Kidney (tissue), 13 donors: ENCODE measurements at regions not wholly inside any gene's neighbourhood (a gene's known extent, or its start where the extent isn't known, plus 50 kb on each side); places are given as distances from the start of the nearest gene placed in this dataset.

Experiments
- DNase-seq, 5 donors: peaks; one replicate each; pipeline ENCODE4 v3.0.0-alpha.2; 2013 to 2020
- FAIRE-seq: peaks from 2 replicates; lab custom pipeline; 2012; peaks lifted over from hg19 to GRCh38; lab: Jason Lieb, UNC
- H3K27ac ChIP-seq, 2 donors: one replicate each; pipeline ENCODE4 v1.7.0; 2013; ENCODE audit warnings: low read depth in 2 of 2, low read length in 2 of 2, inconsistent platforms in 1 of 2
- H3K27me3 ChIP-seq: one replicate; pipeline ENCODE4 v1.7.1; 2013; ENCODE audit warnings: low read length, inconsistent platforms; ENCODE audit not compliant: control insufficient read depth, insufficient read depth
- H3K36me3 ChIP-seq, 3 donors: one replicate each; pipeline versions ENCODE4 v1.7.0 to v1.7.1; 2013; ENCODE audit warnings: low read length in 3 of 3, control low read depth in 1 of 3, inconsistent platforms in 1 of 3; ENCODE audit not compliant: insufficient read depth in 3 of 3, control insufficient read depth in 2 of 3
- H3K4me1 ChIP-seq, 3 donors: one replicate each; pipeline versions ENCODE4 v1.7.0 to v1.7.1; 2013; ENCODE audit warnings: low read length in 3 of 3, inconsistent platforms in 1 of 3, low read depth in 1 of 3; ENCODE audit not compliant: control insufficient read depth in 2 of 3, insufficient read depth in 2 of 3
- H3K4me3 ChIP-seq, 3 donors: one replicate each; pipeline versions ENCODE4 v1.7.0 to v1.8.1; 2013; ENCODE audit warnings: low read length in 3 of 3, control low read depth in 1 of 3, inconsistent platforms in 1 of 3
- H3K9ac ChIP-seq, 3 donors: one replicate each; pipeline versions ENCODE4 v1.7.0 to v1.7.1; 2013; ENCODE audit warnings: low read length in 3 of 3, control low read depth in 1 of 3, inconsistent platforms in 1 of 3
- H3K9me3 ChIP-seq, 3 donors: one replicate each; pipeline versions ENCODE4 v1.7.0 to v1.7.1; 2013; ENCODE audit warnings: low read length in 3 of 3, control low read depth in 1 of 3, inconsistent platforms in 1 of 3; ENCODE audit not compliant: control insufficient read depth in 2 of 3, insufficient read depth in 1 of 3
- intact Hi-C: fragments of 100-400 bp; cut with DNase I; formaldehyde crosslinking; loops from one replicate; pipeline ENCODE4 v1.11.1; 2022
- TF ChIP-seq, protein P1 (sequence below): IDR thresholded peaks from 3 replicates; pipeline ENCODE4 v1.5.1; 2012; ENCODE audit warnings: mild to moderate bottlenecking, moderate library complexity, borderline replicate concordance; ENCODE audit not compliant: insufficient read depth; ENCODE audit errors: extremely low read depth
- donor health status: control.
- donor health status: control.
- donor health status: control.
- donor health status: control.
- donor health status: control.
- donor health status: DM: yes; HTN: yes; CAD: no.
- donor health status: Normal renal cell carcinoma (clear cell type).

DNA sequence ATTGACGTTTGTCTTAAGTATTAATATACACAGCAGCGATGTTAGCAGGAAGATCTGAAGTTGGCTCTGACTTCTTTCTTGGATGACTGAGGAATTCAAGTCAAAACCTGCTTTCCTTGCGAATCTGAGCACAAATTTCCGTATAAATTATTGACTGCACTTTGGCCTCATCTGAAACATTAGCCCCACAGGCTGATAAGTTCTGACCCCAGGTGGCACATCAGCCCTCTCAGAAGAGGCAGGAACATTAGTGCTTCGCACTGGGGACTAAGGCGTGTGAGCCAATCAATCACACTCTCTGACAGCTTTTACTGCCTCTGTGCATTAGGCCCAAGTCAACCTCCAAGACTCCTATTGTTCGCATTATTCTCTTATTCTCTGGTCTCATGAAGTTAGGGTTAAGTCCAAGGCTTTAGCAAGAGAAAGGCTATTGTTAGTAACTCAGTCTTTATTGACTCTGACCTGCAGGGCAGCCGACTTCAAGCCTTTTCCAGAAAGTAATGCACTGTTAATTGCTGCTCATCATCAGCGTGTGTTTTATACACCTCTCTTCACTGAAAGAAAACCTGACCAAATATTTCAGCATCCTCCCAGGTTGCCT lies 84.2 kb downstream of the ZNF608 start:
- DNase-seq (peak in 4 of 5 donors; percentile 75 to 90 (median 82)), FAIRE-seq (no peak)
- Histone ChIP-seq H3K36me3 (no peaks in the 10 kb centered on the region), H3K9me3 (no peaks in the 10 kb centered on the region), H3K9ac (no peak overlapping the region), H3K27me3 (no peaks in the 10 kb centered on the region), H3K27ac (peak overlapping the region; percentile 73 to 92), H3K4me3 (no peak overlapping the region), H3K4me1 (peaks cover 21 to 71% (median 37%) of the 10 kb centered on the region in 3 donors)
- intact Hi-C loops, result no loop called here
- TF ChIP-seq, protein P1, sequence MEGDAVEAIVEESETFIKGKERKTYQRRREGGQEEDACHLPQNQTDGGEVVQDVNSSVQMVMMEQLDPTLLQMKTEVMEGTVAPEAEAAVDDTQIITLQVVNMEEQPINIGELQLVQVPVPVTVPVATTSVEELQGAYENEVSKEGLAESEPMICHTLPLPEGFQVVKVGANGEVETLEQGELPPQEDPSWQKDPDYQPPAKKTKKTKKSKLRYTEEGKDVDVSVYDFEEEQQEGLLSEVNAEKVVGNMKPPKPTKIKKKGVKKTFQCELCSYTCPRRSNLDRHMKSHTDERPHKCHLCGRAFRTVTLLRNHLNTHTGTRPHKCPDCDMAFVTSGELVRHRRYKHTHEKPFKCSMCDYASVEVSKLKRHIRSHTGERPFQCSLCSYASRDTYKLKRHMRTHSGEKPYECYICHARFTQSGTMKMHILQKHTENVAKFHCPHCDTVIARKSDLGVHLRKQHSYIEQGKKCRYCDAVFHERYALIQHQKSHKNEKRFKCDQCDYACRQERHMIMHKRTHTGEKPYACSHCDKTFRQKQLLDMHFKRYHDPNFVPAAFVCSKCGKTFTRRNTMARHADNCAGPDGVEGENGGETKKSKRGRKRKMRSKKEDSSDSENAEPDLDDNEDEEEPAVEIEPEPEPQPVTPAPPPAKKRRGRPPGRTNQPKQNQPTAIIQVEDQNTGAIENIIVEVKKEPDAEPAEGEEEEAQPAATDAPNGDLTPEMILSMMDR, result no peak

DNA sequence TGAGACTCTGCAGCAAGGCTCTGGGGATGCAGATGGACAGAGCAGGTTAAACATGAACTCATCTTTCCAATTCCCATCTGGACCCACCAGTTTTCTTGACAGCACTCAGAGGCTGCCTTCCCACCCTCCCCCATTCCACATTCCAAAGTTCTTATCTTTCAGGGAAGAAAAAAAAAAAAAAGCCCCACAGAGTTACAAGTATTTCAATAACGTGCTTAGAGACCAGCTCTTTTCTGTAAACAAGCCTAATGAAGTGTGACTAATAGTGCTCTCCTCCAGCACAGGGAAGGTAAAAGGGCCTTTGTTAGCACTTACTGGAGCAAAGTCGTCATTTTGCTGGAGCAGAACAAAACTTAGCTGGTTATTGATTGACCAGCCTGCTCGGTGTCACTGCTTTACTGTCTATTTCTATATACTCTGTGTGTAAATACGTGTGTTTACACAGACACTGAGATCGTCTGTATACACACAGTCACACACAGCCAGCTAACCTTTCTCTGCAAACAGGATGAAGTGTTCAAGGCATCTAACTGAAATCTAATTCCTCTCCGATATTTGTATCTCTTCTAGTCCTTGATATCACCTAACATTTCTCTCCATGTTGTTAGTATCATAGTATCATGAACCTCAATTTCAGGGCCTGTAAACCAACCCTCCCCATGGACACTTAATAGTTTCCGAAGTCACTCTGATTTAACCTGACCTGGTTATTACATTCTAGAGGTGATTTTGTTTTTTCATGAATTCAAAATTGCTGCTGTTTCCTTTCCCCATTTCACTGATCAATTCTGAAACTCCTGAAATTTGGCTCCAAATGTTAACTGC lies 84.9 kb downstream of the ZNF608 start:
- no peaks in the 10 kb centered on the region for H3K36me3 ChIP-seq
- no peaks in the 10 kb centered on the region for H3K9me3 ChIP-seq
- intact Hi-C loops, result no loop called here
- TF ChIP-seq, protein P1, result no peak
- H3K4me1 ChIP-seq, result peaks cover 21 to 72% (median 39%) of the 10 kb centered on the region in 3 donors
- no peaks in the 10 kb centered on the region for H3K27me3 ChIP-seq
- H3K27ac ChIP-seq, result peak overlapping the region; percentile 73 to 92
- peak overlapping the region in 2 of 3 donors; percentile 44 to 47 for H3K4me3 ChIP-seq
- DNase-seq, result peak in 4 of 5 donors; percentile 80 to 96 (median 88)
- H3K9ac ChIP-seq, result peak overlapping the region in 2 of 3 donors; percentile 2 to 36
- peak; percentile 56 for FAIRE-seq

DNA sequence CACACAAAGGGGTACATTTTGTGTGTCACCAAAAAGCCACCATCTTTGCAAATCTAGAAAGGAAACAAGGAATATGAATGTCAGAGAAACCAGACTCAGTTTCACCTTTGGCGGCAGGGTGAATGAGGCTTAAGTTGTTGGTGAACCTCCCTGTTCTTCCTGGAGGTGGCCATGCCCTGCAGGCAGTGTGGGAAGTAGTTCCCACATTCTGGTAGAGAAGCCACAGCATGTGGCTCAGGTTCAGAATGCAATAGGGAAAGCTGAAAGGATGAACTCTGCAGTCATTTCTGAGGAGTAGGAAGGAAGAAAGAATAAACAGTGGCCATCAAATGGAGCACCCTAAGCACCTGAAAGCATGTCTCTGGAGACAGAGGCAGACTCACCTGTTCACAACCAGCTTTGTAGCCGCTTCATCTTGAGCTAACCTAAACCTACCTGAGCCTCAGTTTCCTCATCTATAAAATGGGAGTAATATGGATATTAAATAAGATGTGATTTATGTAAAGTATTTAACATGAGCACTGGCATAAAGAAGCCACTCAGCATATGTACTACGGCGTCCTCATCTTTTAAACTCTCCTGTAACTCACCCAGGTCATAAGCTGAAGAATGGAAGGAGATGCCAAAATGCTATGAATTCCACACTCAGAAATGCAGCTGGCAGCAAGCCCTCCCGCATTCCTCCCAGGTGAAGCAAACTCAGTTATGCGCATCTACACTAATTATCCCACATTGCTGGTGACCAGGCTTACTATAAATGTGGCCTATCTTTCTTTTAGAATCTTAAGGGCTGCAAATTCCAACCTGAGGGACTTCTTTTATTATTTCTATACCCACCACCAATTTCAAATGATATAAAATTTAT lies 86.0 kb downstream of the ZNF608 start:
- Histone ChIP-seq H3K9ac (no peak overlapping the region), H3K27me3 (no peaks in the 10 kb centered on the region), H3K9me3 (no peaks in the 10 kb centered on the region), H3K27ac (peak overlapping the region; percentile 32 to 60), H3K36me3 (no peaks in the 10 kb centered on the region), H3K4me3 (peak overlapping the region in 1 of 3 donors; percentile 10), H3K4me1 (peaks cover 28 to 75% (median 42%) of the 10 kb centered on the region in 3 donors)
- intact Hi-C loops, result no loop called here
- FAIRE-seq (no peak), DNase-seq (peak in 3 of 5 donors; percentile 70 to 86 (median 83))
- TF ChIP-seq, protein P1, result no peak
